IMR-90 (cell line): ENCODE measurements at regions not wholly inside any gene's neighbourhood (a gene's known extent, or its start where the extent isn't known, plus 50 kb on each side); places are given as distances from the start of the nearest gene placed in this dataset.

Experiments
- ATAC-seq: fragments of 200-7000 bp; cut with Tn5 transposase; 2 replicates; pipeline ENCODE4 v1.9.1; 2020; ENCODE audit warnings: low read depth, mild to moderate bottlenecking, moderate library complexity
- BruUV-seq: library from RNA; stranded (reverse); fragments of 400-500 nt; replicated peaks from 2 replicates; lab custom pipeline; 2021; lab: Mats Ljungman, UMichigan
- CTCF ChIA-PET: fragments of 300-600 bp; formaldehyde crosslinking; extraction: SDS; loops from one replicate; lab custom pipeline; 2021; ENCODE audit warnings: antibody characterized with exemption; lab: Yijun Ruan, JAX
- POLR2A ChIA-PET: fragments of 300-600 bp; sonication (Branson Sonifier 250); formaldehyde crosslinking; loops from one replicate; lab custom pipeline; 2022; ENCODE audit warnings: antibody characterized with exemption; ENCODE audit not compliant: unreplicated experiment; lab: Charles Lee
- DNase-seq: peaks from one replicate; pipeline ENCODE4 v3.0.0; 2013
- H2AFZ ChIP-seq: replicated peaks from 2 replicates; pipeline ENCODE3; 2013; ENCODE audit warnings: low read length, mild to moderate bottlenecking; ENCODE audit not compliant: poor library complexity
- H2AK5ac ChIP-seq: 2 replicates; pipeline ENCODE4 v1.6.1; 2013; ENCODE audit warnings: low read depth, low read length, inconsistent platforms
- H2AK9ac ChIP-seq: replicated peaks from 2 replicates; pipeline ENCODE3; 2013; ENCODE audit warnings: mild to moderate bottlenecking, low read depth, low read length, moderate library complexity; ENCODE audit not compliant: poor library complexity
- H2BK120ac ChIP-seq: 2 replicates; pipeline ENCODE4 v1.6.1; 2013; ENCODE audit warnings: low read depth, low read length, inconsistent platforms
- H2BK15ac ChIP-seq: 3 replicates; pipeline ENCODE4 v1.6.1; 2013; ENCODE audit warnings: low read depth, low read length, inconsistent platforms
- H2BK20ac ChIP-seq: 2 replicates; pipeline ENCODE4 v1.6.1; 2013; ENCODE audit warnings: low read depth, mild to moderate bottlenecking, inconsistent platforms, low read length, moderate library complexity
- H2BK5ac ChIP-seq: 2 replicates; pipeline ENCODE4 v1.6.1; 2013; ENCODE audit warnings: mild to moderate bottlenecking, low read depth, low read length, inconsistent platforms; ENCODE audit not compliant: poor library complexity, severe bottlenecking
- H3K14ac ChIP-seq: replicated peaks from 2 replicates; pipeline ENCODE4 v1.6.1; 2013; ENCODE audit warnings: low read depth, low read length, inconsistent platforms
- H3K18ac ChIP-seq: 2 replicates; pipeline ENCODE4 v1.6.1; 2013; ENCODE audit warnings: low read depth, low read length, control low read depth
- H3K23ac ChIP-seq: 2 replicates; pipeline ENCODE4 v1.6.1; 2013; ENCODE audit warnings: low read depth, low read length, inconsistent platforms
- H3K27ac ChIP-seq: 2 replicates; pipeline ENCODE4 v1.5.1; 2013; ENCODE audit warnings: mild to moderate bottlenecking, control low read depth, low read length; ENCODE audit not compliant: insufficient read depth
- H3K27me3 ChIP-seq: 2 replicates; pipeline ENCODE4 v1.6.1; 2013; ENCODE audit warnings: low read length; ENCODE audit not compliant: control insufficient read depth, insufficient read depth
- H3K36me3 ChIP-seq: 2 replicates; pipeline ENCODE4 v1.6.1; 2013; ENCODE audit warnings: low read length, mixed read lengths; ENCODE audit not compliant: control insufficient read depth, insufficient read depth
- H3K4ac ChIP-seq: 2 replicates; pipeline ENCODE4 v1.6.1; 2013; ENCODE audit warnings: low read depth, low read length, inconsistent platforms
- H3K4me1 ChIP-seq: 2 replicates; pipeline ENCODE4 v1.6.1; 2013; ENCODE audit warnings: low read length, mixed read lengths; ENCODE audit not compliant: control insufficient read depth, insufficient read depth
- H3K4me2 ChIP-seq: 2 replicates; pipeline ENCODE4 v1.6.1; 2013; ENCODE audit warnings: low read depth, mild to moderate bottlenecking, control low read depth, low read length, moderate library complexity
- H3K4me3 ChIP-seq: 2 replicates; pipeline ENCODE4 v1.5.1; 2013; ENCODE audit warnings: low read depth, mild to moderate bottlenecking, control low read depth, low read length, moderate library complexity; ENCODE audit not compliant: insufficient read depth
- H3K56ac ChIP-seq: 2 replicates; pipeline ENCODE4 v1.6.1; 2013; ENCODE audit warnings: low read length, inconsistent platforms; ENCODE audit not compliant: insufficient read depth; ENCODE audit errors: extremely low read depth
- H3K79me1 ChIP-seq, 2 experiments: 2 replicates each; pipeline ENCODE4 v1.6.1; 2013; ENCODE audit warnings: low read length in 2 of 2, inconsistent platforms in 1 of 2, low read depth in 1 of 2
- H3K9ac ChIP-seq: 2 replicates; pipeline ENCODE4 v1.6.1; 2013; ENCODE audit warnings: low read depth, low read length, control low read depth
- H3K9me1 ChIP-seq: 2 replicates; pipeline ENCODE4 v1.6.1; 2013; ENCODE audit warnings: low read length, inconsistent platforms; ENCODE audit not compliant: insufficient read depth
- H3K9me3 ChIP-seq: 2 replicates; pipeline ENCODE4 v1.6.1; 2013; ENCODE audit warnings: low read length; ENCODE audit not compliant: control insufficient read depth, insufficient read depth
- H4K20me1 ChIP-seq: 2 replicates; pipeline ENCODE4 v1.6.1; 2013; ENCODE audit warnings: low read length, inconsistent platforms; ENCODE audit not compliant: insufficient read depth
- H4K5ac ChIP-seq: 2 replicates; pipeline ENCODE4 v1.6.1; 2013; ENCODE audit warnings: mild to moderate bottlenecking, low read depth, low read length, control low read depth
- H4K8ac ChIP-seq, 2 experiments: 2 replicates each; pipeline ENCODE4 v1.6.1; 2013; ENCODE audit warnings: low read depth in 2 of 2, low read length in 2 of 2, control low read depth in 1 of 2, inconsistent platforms in 1 of 2
- H4K91ac ChIP-seq: 2 replicates; pipeline ENCODE4 v1.6.1; 2013; ENCODE audit warnings: low read depth, low read length, inconsistent platforms; ENCODE audit not compliant: insufficient read depth
- BHLHE40 ChIP-seq: fragments of 150-350 bp; IDR thresholded peaks from 2 replicates; pipeline ENCODE4 v1.6.1; 2016; ENCODE audit warnings: mild to moderate bottlenecking, low read depth, low read length
- CHD1 ChIP-seq: IDR thresholded peaks from 2 replicates; pipeline ENCODE4 v1.6.1; 2012; ENCODE audit warnings: low read depth, low read length, improper control_type of control experiment
- FOS ChIP-seq: fragments of 150-350 bp; IDR thresholded peaks from 2 replicates; pipeline ENCODE4 v1.6.1; 2016; ENCODE audit warnings: low read depth, low read length
- MAFK ChIP-seq: IDR thresholded peaks from 2 replicates; pipeline ENCODE4 v1.6.1; 2012; ENCODE audit warnings: low read depth, low read length, improper control_type of control experiment
- MAZ ChIP-seq: IDR thresholded peaks from 2 replicates; pipeline ENCODE4 v1.6.1; 2012; ENCODE audit warnings: low read depth, mild to moderate bottlenecking, low read length, improper control_type of control experiment, moderate library complexity, borderline replicate concordance
- MXI1 ChIP-seq: IDR thresholded peaks from 2 replicates; pipeline ENCODE4 v1.6.1; 2012; ENCODE audit warnings: low read depth, mild to moderate bottlenecking, low read length, moderate library complexity, borderline replicate concordance
- NFE2L2 ChIP-seq: fragments of 150-350 bp; IDR thresholded peaks from 2 replicates; pipeline ENCODE4 v1.6.1; 2016; ENCODE audit warnings: low read depth, mild to moderate bottlenecking, low read length
- RAD21 ChIP-seq: IDR thresholded peaks from 2 replicates; pipeline ENCODE4 v1.6.1; 2012; ENCODE audit warnings: low read length, improper control_type of control experiment
- RFX5 ChIP-seq: IDR thresholded peaks from 2 replicates; pipeline ENCODE4 v1.8.0; 2012; ENCODE audit warnings: low read depth, mild to moderate bottlenecking, low read length, moderate library complexity
- SMC3 ChIP-seq: fragments of 150-350 bp; IDR thresholded peaks from 2 replicates; pipeline ENCODE4 v1.6.1; 2016; ENCODE audit warnings: low read depth, mild to moderate bottlenecking, antibody characterized with exemption, low read length, moderate library complexity
- USF2 ChIP-seq: fragments of 150-350 bp; IDR thresholded peaks from 2 replicates; pipeline ENCODE4 v1.6.1; 2017; ENCODE audit warnings: mild to moderate bottlenecking, antibody characterized with exemption, low read length, low read depth
- WGBS, 2 experiments: methylation state at CpG; one replicate each; pipeline versions ENCODE4 v1.1.5 to v1.1.7; 2013; ENCODE audit warnings: missing lambda C conversion rate in 2 of 2; ENCODE audit not compliant: insufficient read length in 1 of 2; ENCODE audit errors: extremely low coverage in 2 of 2; 5-methylcytosine and 5-hydroxymethylcytosine counted together
- dilution Hi-C: fragments of 300-500 bp; cut with HindIII; formaldehyde crosslinking; loops from one replicate; pipeline ENCODE4 v1.14.3; 2018; ENCODE audit warnings: low sequenced_read_pairs; ENCODE audit not compliant: unreplicated experiment
- in situ Hi-C: fragments of 300-500 bp; cut with MboI; formaldehyde crosslinking; loops from 3 replicates; pipeline ENCODE4 v1.14.3; 2019; ENCODE audit warnings: low sequenced_read_pairs, inconsistent platforms, mixed read lengths
- intact Hi-C: fragments of 100-400 bp; cut with micrococcal nuclease; formaldehyde crosslinking; loops from 2 replicates; pipeline ENCODE4 v1.10.0; 2022

- WGBS, 2 experiments = no CpG with 5 or more reads among the region's 3 CpGs
- H3K9me3 ChIP-seq = no peaks in the 10 kb centered on the region
These were observed 85.2 kb upstream of the TOMM7 start for GRCh38 chr7:22907805-22908204.

More at GRCh38 chr7:22907805-22908204, 85.2 kb upstream of the TOMM7 start:
- H3K9ac ChIP-seq = no peak overlapping the region
- H3K4me1 ChIP-seq = peaks cover 2% of the 10 kb centered on the region
- no peak overlapping the region for H4K5ac ChIP-seq
- H4K8ac ChIP-seq = no peak overlapping the region
- DNase-seq (no peak), ATAC-seq (no peak)
- ChIA-PET CTCF (interaction anchor here (0.8 kb wide), 1 partner anchor 11 kb away, joined by 3 read pairs; no protein-coding TSS in a partner anchor), POLR2A (interaction anchor here (0.6 kb wide), 1 partner anchor 330 kb away, joined by 3 read pairs; no protein-coding TSS in a partner anchor)
- no peak overlapping the region for H2BK15ac ChIP-seq
- H3K9me1 ChIP-seq = no peaks in the 10 kb centered on the region; the same call in 1 of the 2 replicates
- no peak overlapping the region for H2BK20ac ChIP-seq
- no peak overlapping the region for H3K4me2 ChIP-seq
- no peaks in the 10 kb centered on the region for H3K36me3 ChIP-seq
- H3K79me1 ChIP-seq = no peaks in the 10 kb centered on the region
- dilution Hi-C loops (no loop called here), in situ Hi-C loops (no loop called here), intact Hi-C loops (no loop called here)
- H3K18ac ChIP-seq = no peak overlapping the region
- H3K4me3 ChIP-seq = no peak overlapping the region
- H2BK5ac ChIP-seq = no peak overlapping the region
- no peaks in the 10 kb centered on the region for H4K20me1 ChIP-seq
- TF ChIP-seq SMC3 = no peak
- TF ChIP-seq RAD21 = no peak
- no peak for TF ChIP-seq FOS
- TF ChIP-seq CHD1 = no peak
- TF ChIP-seq USF2 = no peak
- no peak for TF ChIP-seq MAFK
- no peak for TF ChIP-seq BHLHE40
- TF ChIP-seq NFE2L2 = no peak
- TF ChIP-seq MAZ = no peak
- TF ChIP-seq MXI1 = no peak
- no peak for TF ChIP-seq RFX5
- no peak overlapping the region for H3K4ac ChIP-seq
- no peak overlapping the region for H3K23ac ChIP-seq
- no TSS peak for BruUV-seq
- no peak overlapping the region for H2AK9ac ChIP-seq
- H2BK120ac ChIP-seq = no peak overlapping the region
- no peak overlapping the region for H2AFZ ChIP-seq
- no peaks in the 10 kb centered on the region for H3K27me3 ChIP-seq
- H3K14ac ChIP-seq = no peak overlapping the region
- no peak overlapping the region for H3K56ac ChIP-seq
- H4K91ac ChIP-seq = no peak overlapping the region
- H2AK5ac ChIP-seq = no peak overlapping the region
- H3K27ac ChIP-seq = no peak overlapping the region
